Stomach (tissue), 8 donors: ENCODE measurements at regions not wholly inside any gene's neighbourhood (a gene's known extent, or its start where the extent isn't known, plus 50 kb on each side); places are given as distances from the start of the nearest gene placed in this dataset.

ENCODE experiments used
- DNase-seq, 2 donors: peaks; one replicate each; pipeline versions ENCODE4 v3.0.0 to v3.0.0-alpha.2; 2013 to 2019
- H3K27ac ChIP-seq, 5 donors: fragments of 200-600 bp in 4 of 5; sonication (generic) in 4 of 5; one replicate each; pipeline ENCODE4 v1.5.1; 2013 to 2019; ENCODE audit warnings: mild to moderate bottlenecking in 1 of 5, moderate library complexity in 1 of 5
- H3K27me3 ChIP-seq, 3 donors: fragments of 200-600 bp; sonication (generic); one replicate each; pipeline ENCODE4 v1.5.1; 2017 to 2019; ENCODE audit warnings: mixed run types in 1 of 3
- H3K36me3 ChIP-seq, 4 donors: fragments of 200-600 bp; sonication (generic); 1 replicate in 3 of 4; 2 replicates in 1 of 4; pipeline ENCODE4 v1.5.1; 2016 to 2019
- H3K4me1 ChIP-seq, 4 donors: fragments of 200-600 bp; sonication (generic); one replicate each; pipeline ENCODE4 v1.5.1; 2016 to 2019
- H3K4me3 ChIP-seq, 4 donors: fragments of 200-600 bp; sonication (generic) in 3 of 4; one replicate each; pipeline ENCODE4 v1.5.1; 2016 to 2019; ENCODE audit warnings: mild to moderate bottlenecking in 1 of 4
- H3K9me3 ChIP-seq, 4 donors: fragments of 200-600 bp; sonication (generic); one replicate each; pipeline ENCODE4 v1.5.1; 2016 to 2019
- CTCF ChIP-seq, 7 experiments: fragments of 450-650 bp in 4 of 7; fragments of 200-600 bp in 3 of 7; sonication (generic) in 3 of 7; IDR thresholded peaks; one replicate each; pipeline ENCODE4 v1.5.1; 2016 to 2019; ENCODE audit warnings: antibody characterized with exemption in 7 of 7, control low read depth in 2 of 7, mild to moderate bottlenecking in 1 of 7
- EP300 ChIP-seq: sonication (generic); formaldehyde crosslinking; IDR thresholded peaks from one replicate; pipeline ENCODE4 v1.6.1; 2017; ENCODE audit warnings: antibody characterized with exemption
- POLR2A ChIP-seq, 4 donors: fragments of 450-650 bp; IDR thresholded peaks; one replicate each; pipeline ENCODE4 v1.6.1; 2016; ENCODE audit warnings: antibody characterized with exemption in 4 of 4, control low read depth in 2 of 4, mild to moderate bottlenecking in 1 of 4, moderate library complexity in 1 of 4
- POLR2AphosphoS5 ChIP-seq, 3 donors: sonication (generic); formaldehyde crosslinking; IDR thresholded peaks; one replicate each; pipeline ENCODE4 v1.6.1; 2016; ENCODE audit warnings: antibody characterized with exemption in 3 of 3
- WGBS, 5 donors: extraction: QIAGEN DNeasy Blood & Tissue Kit in 3 of 5; methylation state at CpG; one replicate each; pipeline versions ENCODE4 v1.1.5 to v1.1.7; 2013 to 2018; 5-methylcytosine and 5-hydroxymethylcytosine counted together
- intact Hi-C: fragments of 100-400 bp; cut with DNase I; formaldehyde crosslinking; loops from one replicate; pipeline ENCODE4 v1.15.1; 2023; ENCODE audit warnings: low total_unique reads
- donor health status: healthy with polysubstance abuse.
- donor health status: Bipolar disorder and iron deficiency.
- donor health status: healthy.

GRCh38 chr9:89963280-89963679 is 358.5 kb downstream of the GADD45G start:
- no peak for DNase-seq
- intact Hi-C loops = no loop called here
- Histone ChIP-seq H3K27ac (no peak overlapping the region), H3K9me3 (no peaks in the 10 kb centered on the region), H3K4me3 (no peak overlapping the region), H3K27me3 (no peaks in the 10 kb centered on the region), H3K4me1 (peaks cover 0 to 13% (median 8%) of the 10 kb centered on the region in 4 donors), H3K36me3 (no peaks in the 10 kb centered on the region)
- TF ChIP-seq POLR2AphosphoS5 (IDR thresholded peaks at IDR 0.05) = no peak
- no peak for TF ChIP-seq POLR2A (IDR thresholded peaks at IDR 0.05)
- no peak for TF ChIP-seq EP300
- TF ChIP-seq CTCF (IDR thresholded peaks at IDR 0.05) = no peak
- 53 to 98% (median 82%) methylated on average over 3 of the region's 3 CpGs for WGBS, 5 donors

GRCh38 chr9:89967527-89967926 is 362.7 kb downstream of the GADD45G start:
- DNase-seq = no peak
- H3K4me3 ChIP-seq = no peak overlapping the region
- no peaks in the 10 kb centered on the region for H3K27me3 ChIP-seq
- no peak overlapping the region for H3K27ac ChIP-seq
- H3K36me3 ChIP-seq = no peaks in the 10 kb centered on the region
- WGBS, 5 donors = 74 to 100% (median 82%) methylated on average over 1 to 2 of the region's 2 CpGs
- no peaks in the 10 kb centered on the region for H3K9me3 ChIP-seq
- peaks cover 0 to 12% (median 5%) of the 10 kb centered on the region in 4 donors for H3K4me1 ChIP-seq
- TF ChIP-seq POLR2A (IDR thresholded peaks at IDR 0.05) = no peak
- no peak for TF ChIP-seq POLR2AphosphoS5 (IDR thresholded peaks at IDR 0.05)
- intact Hi-C loops = no loop called here

GRCh38 chr9:89969156-89969675 is 364.4 kb downstream of the GADD45G start:
- TF ChIP-seq POLR2AphosphoS5 (IDR thresholded peaks at IDR 0.05) (no peak), POLR2A (IDR thresholded peaks at IDR 0.05) (no peak), EP300 (no peak), CTCF (IDR thresholded peaks at IDR 0.05) (no peak)
- Histone ChIP-seq H3K27me3 (no peaks in the 10 kb centered on the region), H3K27ac (no peak overlapping the region), H3K4me1 (peaks cover 0 to 12% (median 4%) of the 10 kb centered on the region in 4 donors), H3K4me3 (no peak overlapping the region), H3K9me3 (no peaks in the 10 kb centered on the region), H3K36me3 (no peaks in the 10 kb centered on the region)
- intact Hi-C loops = no loop called here
- WGBS, 5 donors = 10 to 16% (median 15%) methylated on average over 3 of the region's 3 CpGs
- DNase-seq = peak in 1 of 2 donors; percentile 50

GRCh38 chr9:89969881-89970639 is 365.2 kb downstream of the GADD45G start:
- Histone ChIP-seq H3K27me3 (no peaks in the 10 kb centered on the region), H3K36me3 (no peaks in the 10 kb centered on the region), H3K4me3 (no peak overlapping the region), H3K4me1 (peaks cover 0 to 12% (median 4%) of the 10 kb centered on the region in 4 donors), H3K9me3 (no peaks in the 10 kb centered on the region), H3K27ac (no peak overlapping the region)
- 84 to 91% (median 88%) methylated on average over 11 of the region's 11 CpGs for WGBS, 5 donors
- intact Hi-C loops = no loop called here
- TF ChIP-seq POLR2A (IDR thresholded peaks at IDR 0.05) (no peak), POLR2AphosphoS5 (IDR thresholded peaks at IDR 0.05) (no peak), EP300 (no peak), CTCF (IDR thresholded peaks at IDR 0.05) (no peak)
- DNase-seq = no peak

GRCh38 chr9:89970701-89971100 is 365.9 kb downstream of the GADD45G start:
- DNase-seq = no peak
- intact Hi-C loops = no loop called here
- Histone ChIP-seq H3K27ac (no peak overlapping the region), H3K27me3 (no peaks in the 10 kb centered on the region), H3K36me3 (no peaks in the 10 kb centered on the region), H3K4me1 (peaks cover 0 to 12% (median 4%) of the 10 kb centered on the region in 4 donors), H3K4me3 (no peak overlapping the region), H3K9me3 (no peaks in the 10 kb centered on the region)
- no peak for TF ChIP-seq CTCF (IDR thresholded peaks at IDR 0.05)
- no peak for TF ChIP-seq POLR2AphosphoS5 (IDR thresholded peaks at IDR 0.05)
- TF ChIP-seq EP300 = no peak
- TF ChIP-seq POLR2A (IDR thresholded peaks at IDR 0.05) = no peak
- 96 to 97% (median 97%) methylated on average over 15 of the region's 15 CpGs for WGBS, 5 donors
